H9 (cell line): ENCODE measurements at regions not wholly inside any gene's neighbourhood (a gene's known extent, or its start where the extent isn't known, plus 50 kb on each side); places are given as distances from the start of the nearest gene placed in this dataset.

Source experiments
- DNase-seq: peaks from one replicate; pipeline ENCODE4 v3.0.0-alpha.2; 2017
- H2AFZ ChIP-seq: one replicate; pipeline ENCODE4 v1.6.1; 2013; ENCODE audit warnings: mild to moderate bottlenecking, low read length, control low read depth, moderate library complexity
- H2AK5ac ChIP-seq: 2 replicates; pipeline ENCODE4 v1.6.1; 2013; ENCODE audit warnings: low read length, control low read depth, mixed read lengths; ENCODE audit not compliant: insufficient read length
- H2BK120ac ChIP-seq: one replicate; pipeline ENCODE4 v1.6.1; 2013; ENCODE audit warnings: low read depth, mild to moderate bottlenecking, low read length, control low read depth, inconsistent platforms; ENCODE audit not compliant: poor library complexity, severe bottlenecking
- H2BK12ac ChIP-seq: 2 replicates; pipeline ENCODE4 v1.6.1; 2013; ENCODE audit warnings: low read length, control low read depth, mixed read lengths, low read depth; ENCODE audit not compliant: insufficient read length
- H2BK15ac ChIP-seq: 2 replicates; pipeline ENCODE4 v1.6.1; 2013; ENCODE audit warnings: low read depth, low read length, control low read depth
- H2BK20ac ChIP-seq: one replicate; pipeline ENCODE4 v1.6.1; 2013; ENCODE audit warnings: low read depth, mild to moderate bottlenecking, low read length, control low read depth, inconsistent platforms; ENCODE audit not compliant: poor library complexity, severe bottlenecking
- H2BK5ac ChIP-seq: 2 replicates; pipeline ENCODE4 v1.6.1; 2013; ENCODE audit warnings: low read length, control low read depth, mixed read lengths; ENCODE audit not compliant: insufficient read length
- H3K14ac ChIP-seq: 2 replicates; pipeline ENCODE4 v1.6.1; 2013; ENCODE audit warnings: low read length, control low read depth; ENCODE audit not compliant: insufficient read depth
- H3K18ac ChIP-seq: 2 replicates; pipeline ENCODE4 v1.6.1; 2013; ENCODE audit warnings: low read depth, mild to moderate bottlenecking, mixed read lengths, low read length, control low read depth; ENCODE audit not compliant: insufficient read length
- H3K23ac ChIP-seq: 2 replicates; pipeline ENCODE4 v1.6.1; 2013; ENCODE audit warnings: low read length, control low read depth, mixed read lengths, low read depth; ENCODE audit not compliant: insufficient read length
- H3K23me2 ChIP-seq: 2 replicates; pipeline ENCODE4 v1.6.1; 2013; ENCODE audit warnings: low read depth, mild to moderate bottlenecking, mixed read lengths, low read length, control low read depth; ENCODE audit not compliant: insufficient read length, poor library complexity, severe bottlenecking
- H3K27ac ChIP-seq: 2 replicates; pipeline ENCODE4 v1.5.1; 2013; ENCODE audit warnings: low read length, control low read depth, mixed read lengths, low read depth; ENCODE audit not compliant: insufficient read length
- H3K27me3 ChIP-seq: 2 replicates; pipeline ENCODE4 v1.6.1; 2013; ENCODE audit warnings: low read length, control low read depth, inconsistent platforms; ENCODE audit not compliant: insufficient read depth
- H3K4ac ChIP-seq: 2 replicates; pipeline ENCODE4 v1.6.1; 2013; ENCODE audit warnings: low read depth, mild to moderate bottlenecking, control low read depth, inconsistent platforms, low read length, moderate library complexity
- H3K4me1 ChIP-seq: 2 replicates; pipeline ENCODE4 v1.6.1; 2013; ENCODE audit warnings: low read length, control low read depth, inconsistent platforms; ENCODE audit not compliant: insufficient read depth
- H3K4me2 ChIP-seq: 2 replicates; pipeline ENCODE4 v1.6.1; 2013; ENCODE audit warnings: low read length, control low read depth, mixed read lengths; ENCODE audit not compliant: insufficient read length, insufficient read depth
- H3K56ac ChIP-seq: 2 replicates; pipeline ENCODE4 v1.6.1; 2013; ENCODE audit warnings: low read depth, mild to moderate bottlenecking, mixed read lengths, low read length, control low read depth; ENCODE audit not compliant: insufficient read length
- H3K79me1 ChIP-seq: 2 replicates; pipeline ENCODE4 v1.6.1; 2013; ENCODE audit warnings: low read depth, mild to moderate bottlenecking, moderate library complexity, low read length, control low read depth, inconsistent platforms; ENCODE audit not compliant: insufficient read depth, poor library complexity, severe bottlenecking
- H3K79me2 ChIP-seq: 2 replicates; pipeline ENCODE4 v1.6.1; 2013; ENCODE audit warnings: low read length, control low read depth, inconsistent platforms; ENCODE audit not compliant: insufficient read depth
- H3K9ac ChIP-seq: 2 replicates; pipeline ENCODE4 v1.6.1; 2013; ENCODE audit warnings: low read length, control low read depth, mixed read lengths; ENCODE audit not compliant: insufficient read length; ENCODE audit errors: extremely low read depth
- H3K9me3 ChIP-seq: one replicate; pipeline ENCODE4 v1.6.1; 2013; ENCODE audit warnings: low read depth, low read length, inconsistent platforms; ENCODE audit not compliant: control insufficient read depth
- H3T11ph ChIP-seq: one replicate; pipeline ENCODE4 v1.6.1; 2013; ENCODE audit warnings: mild to moderate bottlenecking, low read length, control low read depth, inconsistent platforms
- H4K20me1 ChIP-seq: one replicate; pipeline ENCODE4 v1.6.1; 2013; ENCODE audit not compliant: control insufficient read depth, insufficient read length, insufficient read depth
- H4K5ac ChIP-seq: 2 replicates; pipeline ENCODE4 v1.6.1; 2013; ENCODE audit warnings: low read depth, mild to moderate bottlenecking, mixed read lengths, low read length, control low read depth; ENCODE audit not compliant: insufficient read length
- H4K8ac ChIP-seq: replicated peaks from 2 replicates; pipeline ENCODE4 v1.6.1; 2013; ENCODE audit warnings: low read length, control low read depth, mixed read lengths, low read depth; ENCODE audit not compliant: insufficient read length
- H4K91ac ChIP-seq: 2 replicates; pipeline ENCODE4 v1.6.1; 2013; ENCODE audit warnings: low read depth, mild to moderate bottlenecking, moderate library complexity, mixed read lengths, low read length, control low read depth; ENCODE audit not compliant: insufficient read length
- H3K27ac Mint-ChIP-seq, 3 experiments: 2 replicates in 2 of 3; 3 replicates in 1 of 3; pipeline ENCODE4 v1.8.0; 2020 to 2021; ENCODE audit warnings: mixed read lengths in 3 of 3, mild to moderate bottlenecking in 1 of 3, moderate library complexity in 1 of 3
- H3K27me3 Mint-ChIP-seq: 2 replicates; pipeline ENCODE4 v1.8.0; 2021; ENCODE audit warnings: low read depth, mild to moderate bottlenecking, moderate library complexity, mixed read lengths
- H3K36me3 Mint-ChIP-seq, 3 experiments: 2 replicates in 2 of 3; 3 replicates in 1 of 3; pipeline ENCODE4 v1.8.0; 2020 to 2021; ENCODE audit warnings: low read depth in 3 of 3, mixed read lengths in 3 of 3; ENCODE audit not compliant: insufficient read depth in 1 of 3
- H3K4me1 Mint-ChIP-seq, 2 experiments: 2 replicates each; pipeline ENCODE4 v1.8.0; 2020; ENCODE audit warnings: mixed read lengths in 2 of 2
- H3K4me3 Mint-ChIP-seq, 2 experiments: 2 replicates in 1 of 2; 3 replicates in 1 of 2; pipeline ENCODE4 v1.8.0; 2020 to 2021; ENCODE audit warnings: mild to moderate bottlenecking in 2 of 2, mixed read lengths in 2 of 2, moderate library complexity in 1 of 2
- H3K9me3 Mint-ChIP-seq, 2 experiments: 2 replicates in 1 of 2; 3 replicates in 1 of 2; pipeline ENCODE4 v1.8.0; 2020; ENCODE audit warnings: mild to moderate bottlenecking in 2 of 2, mixed read lengths in 2 of 2, moderate library complexity in 1 of 2
- CTCF ChIP-seq: fragments of 200-600 bp; sonication (generic); conservative IDR thresholded peaks from 3 replicates; pipeline ENCODE4 v1.8.0; 2021; ENCODE audit warnings: antibody characterized with exemption, mild to moderate bottlenecking
- WGBS: extraction: QIAGEN DNeasy Blood & Tissue Kit; methylation state at CpG from one replicate; pipeline ENCODE4 v1.1.7; 2013; ENCODE audit warnings: missing lambda C conversion rate, low lambda C conversion rate, mixed read lengths; ENCODE audit not compliant: insufficient read length; ENCODE audit errors: extremely low coverage; 5-methylcytosine and 5-hydroxymethylcytosine counted together

GRCh38 chr10:90481326-90481923 is 376.4 kb downstream of the HTR7 start:
- Histone ChIP-seq H3K79me2 (no peaks in the 10 kb centered on the region), H3K23ac (no peak overlapping the region), H2BK20ac (no peak overlapping the region), H3K4me1 (no peaks in the 10 kb centered on the region; the same call in 1 of the 2 replicates), H3K27ac (no peak overlapping the region), H3K9ac (no peak overlapping the region), H3K27me3 (no peaks in the 10 kb centered on the region), H2BK12ac (no peak overlapping the region), H2AFZ (no peak overlapping the region), H2BK15ac (no peak overlapping the region), H2AK5ac (no peak overlapping the region), H4K20me1 (no peaks in the 10 kb centered on the region), H3K56ac (no peak overlapping the region), H3T11ph (no peak overlapping the region), H2BK5ac (no peak overlapping the region), H3K79me1 (no peaks in the 10 kb centered on the region), H3K18ac (no peak overlapping the region), H3K4me2 (no peak overlapping the region), H4K5ac (no peak overlapping the region), H4K8ac (no peak overlapping the region), H2BK120ac (no peak overlapping the region), H3K14ac (no peak overlapping the region), H3K4ac (no peak overlapping the region), H4K91ac (no peak overlapping the region), H3K9me3 (no peaks in the 10 kb centered on the region), H3K23me2 (no peaks in the 10 kb centered on the region)
- TF ChIP-seq CTCF: no peak
- no peaks in the 10 kb centered on the region for H3K27me3 Mint-ChIP-seq
- no peaks in the 10 kb centered on the region for H3K36me3 Mint-ChIP-seq
- DNase-seq: no peak
- H3K4me1 Mint-ChIP-seq: peaks cover 15 to 17% of the 10 kb centered on the region in 2 experiments
- no peak overlapping the region for H3K4me3 Mint-ChIP-seq
- no CpG with 5 or more reads among the region's 4 CpGs for WGBS
- no peak overlapping the region for H3K27ac Mint-ChIP-seq
- H3K9me3 Mint-ChIP-seq: no peaks in the 10 kb centered on the region
